Adrenal gland (tissue), 9 donors: ENCODE measurements at regions not wholly inside any gene's neighbourhood (a gene's known extent, or its start where the extent isn't known, plus 50 kb on each side); places are given as distances from the start of the nearest gene placed in this dataset.

Experiments used
- DNase-seq, 7 donors: peaks; one replicate each; pipeline ENCODE4 v3.0.0-alpha.2; 2019 to 2020
- H3K27ac ChIP-seq, 5 donors: fragments of 200-600 bp; sonication (generic) in 4 of 5; 1 replicate in 3 of 5; 2 replicates in 2 of 5; pipeline versions ENCODE4 v1.5.1 to v1.8.0; 2016 to 2020; ENCODE audit warnings: mild to moderate bottlenecking in 1 of 5
- H3K27me3 ChIP-seq: fragments of 200-600 bp; 2 replicates; pipeline ENCODE4 v1.8.0; 2021
- H3K36me3 ChIP-seq, 2 donors: fragments of 200-600 bp; replicated peaks in 1 of 2; 1 replicate in 1 of 2; 2 replicates in 1 of 2; pipeline versions ENCODE4 v1.5.1 to v1.8.0; 2018 to 2022
- H3K4me1 ChIP-seq, 2 donors: fragments of 200-600 bp; replicated peaks in 1 of 2; 1 replicate in 1 of 2; 2 replicates in 1 of 2; pipeline versions ENCODE4 v1.5.1 to v1.8.0; 2018 to 2021
- H3K4me3 ChIP-seq, 4 donors: fragments of 200-600 bp; sonication (generic) in 3 of 4; one replicate each; pipeline ENCODE4 v1.5.1; 2016 to 2018
- H3K9me3 ChIP-seq, 3 donors: fragments of 200-600 bp; sonication (generic) in 1 of 3; replicated peaks in 1 of 3; 1 replicate in 2 of 3; 2 replicates in 1 of 3; pipeline versions ENCODE4 v1.5.1 to v1.8.0; 2016 to 2021
- CTCF ChIP-seq, 6 experiments: fragments of 450-650 bp in 4 of 6; fragments of 200-600 bp in 2 of 6; sonication (generic) in 1 of 6; IDR thresholded peaks; 1 replicate in 5 of 6; 2 replicates in 1 of 6; pipeline versions ENCODE4 v1.5.1 to v1.8.0; 2016 to 2021; ENCODE audit warnings: antibody characterized with exemption in 6 of 6, mild to moderate bottlenecking in 2 of 6, moderate library complexity in 1 of 6
- POLR2A ChIP-seq, 2 donors: fragments of 450-650 bp; IDR thresholded peaks; one replicate each; pipeline ENCODE4 v1.6.1; 2017; ENCODE audit warnings: antibody characterized with exemption in 2 of 2, mild to moderate bottlenecking in 2 of 2, moderate library complexity in 1 of 2
- WGBS, 4 donors: extraction: QIAGEN DNeasy Blood & Tissue Kit in 2 of 4; methylation state at CpG; one replicate each; pipeline versions ENCODE4 v1.1.5 to v1.1.7; 2013 to 2017; 5-methylcytosine and 5-hydroxymethylcytosine counted together
- intact Hi-C, 2 donors: fragments of 100-400 bp; cut with DNase I; formaldehyde crosslinking; loops; one replicate each; pipeline versions ENCODE4 v1.14.1 to v1.15.0; 2022 to 2023
- donor health status: healthy with polysubstance abuse.
- donor health status: Bipolar disorder and iron deficiency.
- donor health status: DM: yes; HTN: yes; CAD: no.
- donor health status: DM: no; HTN: no; CAD: no.
- donor health status: DM: no; HTN: no; CAD: no.

DNA sequence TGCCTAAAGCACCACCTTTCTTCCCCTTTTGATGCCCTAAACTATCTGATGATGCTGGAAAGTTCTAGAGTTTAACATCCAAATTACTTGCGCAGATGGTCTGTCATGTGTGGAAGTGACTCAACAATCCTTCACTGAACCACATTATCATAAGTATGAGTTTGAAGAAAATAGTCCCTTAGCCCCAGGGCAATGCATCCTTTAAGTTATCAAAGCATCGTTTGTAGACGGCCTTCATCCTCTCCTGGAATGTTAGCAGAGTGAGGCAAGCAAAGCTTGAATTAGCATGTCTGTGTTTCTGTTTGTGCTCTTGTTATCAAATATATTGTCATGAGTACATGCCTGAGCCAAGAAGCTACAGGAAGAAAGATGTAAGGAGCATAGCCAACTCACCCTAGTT lies 570.9 kb downstream of the MID1IP1 start:
- Histone ChIP-seq H3K9me3 (no peaks in the 10 kb centered on the region), H3K4me3 (no peak overlapping the region), H3K36me3 (no peaks in the 10 kb centered on the region), H3K27ac (no peak overlapping the region), H3K4me1 (no peaks in the 10 kb centered on the region), H3K27me3 (peaks cover 4% of the 10 kb centered on the region)
- WGBS, 4 donors, result 69 to 93% (median 74%) methylated on average over 3 of the region's 3 CpGs
- DNase-seq, result no peak
- intact Hi-C loops, result no loop called here
- TF ChIP-seq POLR2A (IDR thresholded peaks at IDR 0.05) (no peak), CTCF (IDR thresholded peaks at IDR 0.05) (no peak)

- Histone ChIP-seq H3K4me1 (no peaks in the 10 kb centered on the region), H3K27me3 (peaks cover 14% of the 10 kb centered on the region), H3K4me3 (no peak overlapping the region), H3K27ac (no peak overlapping the region), H3K9me3 (no peaks in the 10 kb centered on the region), H3K36me3 (no peaks in the 10 kb centered on the region)
- no peak for TF ChIP-seq POLR2A (IDR thresholded peaks at IDR 0.05)
- no peak for TF ChIP-seq CTCF (IDR thresholded peaks at IDR 0.05)
- intact Hi-C loops, result no loop called here
- no peak for DNase-seq
Measured at GRCh38 chrX:39377157-39377556, 575.9 kb downstream of the MID1IP1 start.

DNA sequence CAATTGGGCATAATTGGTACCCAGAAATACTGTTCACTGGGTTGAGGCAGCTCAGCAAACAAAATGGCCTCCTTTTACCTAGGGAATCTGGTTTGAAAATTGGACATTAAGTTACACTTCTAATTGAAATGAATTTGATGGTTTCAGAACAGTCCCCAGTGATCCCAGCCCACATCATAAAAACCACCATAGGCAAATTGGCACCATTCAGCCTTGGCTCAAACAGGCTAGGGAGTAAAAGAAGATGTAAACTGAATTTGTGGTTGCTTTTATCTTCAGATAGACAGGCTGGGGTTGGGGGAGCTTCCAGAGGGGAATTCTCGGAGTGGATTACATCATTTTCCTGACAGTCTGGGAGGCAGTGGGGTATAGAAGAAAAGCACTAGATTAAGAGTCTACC lies 576.5 kb downstream of the MID1IP1 start:
- H3K27ac ChIP-seq, result no peak overlapping the region
- no peak overlapping the region for H3K4me3 ChIP-seq
- DNase-seq, result no peak
- intact Hi-C loops, result no loop called here
- peaks cover 16% of the 10 kb centered on the region for H3K27me3 ChIP-seq
- H3K4me1 ChIP-seq, result no peaks in the 10 kb centered on the region
- H3K9me3 ChIP-seq, result no peaks in the 10 kb centered on the region
- WGBS, 4 donors, result 83 to 100% (median 96%) methylated on average over 1 of the region's 1 CpG
- TF ChIP-seq POLR2A (IDR thresholded peaks at IDR 0.05) (no peak), CTCF (IDR thresholded peaks at IDR 0.05) (no peak)
- no peaks in the 10 kb centered on the region for H3K36me3 ChIP-seq

GRCh38 chrX:39381422-39381821 lies 580.2 kb downstream of the MID1IP1 start:
- H3K27ac ChIP-seq, result no peak overlapping the region
- TF ChIP-seq CTCF (IDR thresholded peaks at IDR 0.05) (no peak), POLR2A (IDR thresholded peaks at IDR 0.05) (no peak)
- no peaks in the 10 kb centered on the region for H3K9me3 ChIP-seq
- DNase-seq, result no peak
- peaks cover 26% of the 10 kb centered on the region for H3K27me3 ChIP-seq
- no peaks in the 10 kb centered on the region for H3K36me3 ChIP-seq
- no peak overlapping the region for H3K4me3 ChIP-seq
- 67 to 88% (median 79%) methylated on average over 3 to 5 of the region's 5 CpGs for WGBS, 4 donors
- no peaks in the 10 kb centered on the region for H3K4me1 ChIP-seq
- intact Hi-C loops, result no loop called here
